Lung (tissue), 11 donors: ENCODE measurements at regions not wholly inside any gene's neighbourhood (a gene's known extent, or its start where the extent isn't known, plus 50 kb on each side); places are given as distances from the start of the nearest gene placed in this dataset.

Source experiments
- ATAC-seq: fragments of 200-7000 bp; cut with Tn5 transposase; one replicate; pipeline ENCODE4 v1.9.1; 2020; ENCODE audit warnings: moderate number of reproducible peaks; ENCODE audit not compliant: insufficient read depth, low FRiP score
- DNase-seq, 3 donors: peaks; one replicate each; pipeline ENCODE4 v3.0.0-alpha.2; 2013 to 2017
- H3K27ac ChIP-seq, 2 donors: one replicate each; pipeline ENCODE4 v1.5.1; 2013; ENCODE audit warnings: mild to moderate bottlenecking in 2 of 2, moderate library complexity in 2 of 2, control low read depth in 1 of 2, inconsistent platforms in 1 of 2, low read depth in 1 of 2, low read length in 1 of 2
- H3K27me3 ChIP-seq, 3 donors: one replicate each; pipeline ENCODE4 v1.5.1; 2013; ENCODE audit warnings: low read length in 2 of 3; ENCODE audit not compliant: control insufficient read depth in 3 of 3, insufficient read depth in 3 of 3
- H3K36me3 ChIP-seq, 4 donors: one replicate each; pipeline ENCODE4 v1.5.1; 2013; ENCODE audit warnings: low read length in 4 of 4, mild to moderate bottlenecking in 1 of 4, moderate library complexity in 1 of 4; ENCODE audit not compliant: control insufficient read depth in 4 of 4, insufficient read depth in 4 of 4
- H3K4me1 ChIP-seq, 5 donors: one replicate each; pipeline ENCODE4 v1.5.1; 2013; ENCODE audit warnings: low read length in 5 of 5, mild to moderate bottlenecking in 2 of 5, moderate library complexity in 1 of 5; ENCODE audit not compliant: control insufficient read depth in 5 of 5, insufficient read depth in 5 of 5
- H3K4me3 ChIP-seq: one replicate; pipeline ENCODE4 v1.5.1; 2013; ENCODE audit warnings: mild to moderate bottlenecking, control low read depth, moderate library complexity
- H3K9ac ChIP-seq, 2 donors: one replicate each; pipeline ENCODE4 v1.5.1; 2013; ENCODE audit warnings: low read length in 2 of 2, control low read depth in 1 of 2; ENCODE audit not compliant: insufficient read depth in 1 of 2
- H3K9me3 ChIP-seq, 4 donors: one replicate each; pipeline ENCODE4 v1.5.1; 2013; ENCODE audit warnings: low read length in 3 of 4, mild to moderate bottlenecking in 1 of 4, moderate library complexity in 1 of 4; ENCODE audit not compliant: control insufficient read depth in 4 of 4, insufficient read depth in 3 of 4
- WGBS, 2 donors: extraction: QIAGEN DNeasy Blood & Tissue Kit; methylation state at CpG; one replicate each; pipeline ENCODE4 v1.1.7; 2013; 5-methylcytosine and 5-hydroxymethylcytosine counted together
- TF ChIP-seq, protein P1 (sequence below): IDR thresholded peaks from 2 replicates; pipeline ENCODE4 v1.5.1; 2012; ENCODE audit warnings: mild to moderate bottlenecking; ENCODE audit errors: control extremely low read depth, extremely low read depth
- donor health status: control.
- donor health status: control.
- donor health status: Bipolar disorder and iron deficiency.
- donor health status: healthy.
- donor health status: DM: yes; HTN: yes; CAD: no.

- H3K27me3 ChIP-seq, result no peaks in the 10 kb centered on the region
- DNase-seq, result no peak
- H3K9me3 ChIP-seq, result no peaks in the 10 kb centered on the region
- WGBS, 2 donors, result 83 to 85% methylated on average over 4 of the region's 4 CpGs
- peak overlapping the region in 1 of 2 donors; percentile 22 for H3K27ac ChIP-seq
- no peaks in the 10 kb centered on the region for H3K4me1 ChIP-seq
- H3K9ac ChIP-seq, result no peak overlapping the region
- H3K4me3 ChIP-seq, result no peak overlapping the region
- TF ChIP-seq, protein P1, sequence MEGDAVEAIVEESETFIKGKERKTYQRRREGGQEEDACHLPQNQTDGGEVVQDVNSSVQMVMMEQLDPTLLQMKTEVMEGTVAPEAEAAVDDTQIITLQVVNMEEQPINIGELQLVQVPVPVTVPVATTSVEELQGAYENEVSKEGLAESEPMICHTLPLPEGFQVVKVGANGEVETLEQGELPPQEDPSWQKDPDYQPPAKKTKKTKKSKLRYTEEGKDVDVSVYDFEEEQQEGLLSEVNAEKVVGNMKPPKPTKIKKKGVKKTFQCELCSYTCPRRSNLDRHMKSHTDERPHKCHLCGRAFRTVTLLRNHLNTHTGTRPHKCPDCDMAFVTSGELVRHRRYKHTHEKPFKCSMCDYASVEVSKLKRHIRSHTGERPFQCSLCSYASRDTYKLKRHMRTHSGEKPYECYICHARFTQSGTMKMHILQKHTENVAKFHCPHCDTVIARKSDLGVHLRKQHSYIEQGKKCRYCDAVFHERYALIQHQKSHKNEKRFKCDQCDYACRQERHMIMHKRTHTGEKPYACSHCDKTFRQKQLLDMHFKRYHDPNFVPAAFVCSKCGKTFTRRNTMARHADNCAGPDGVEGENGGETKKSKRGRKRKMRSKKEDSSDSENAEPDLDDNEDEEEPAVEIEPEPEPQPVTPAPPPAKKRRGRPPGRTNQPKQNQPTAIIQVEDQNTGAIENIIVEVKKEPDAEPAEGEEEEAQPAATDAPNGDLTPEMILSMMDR, result no peak
- H3K36me3 ChIP-seq, result no peaks in the 10 kb centered on the region
- no peak for ATAC-seq
Observed at GRCh38 chr4:11301075-11301660, 127.5 kb downstream of the HS3ST1 start.

DNA sequence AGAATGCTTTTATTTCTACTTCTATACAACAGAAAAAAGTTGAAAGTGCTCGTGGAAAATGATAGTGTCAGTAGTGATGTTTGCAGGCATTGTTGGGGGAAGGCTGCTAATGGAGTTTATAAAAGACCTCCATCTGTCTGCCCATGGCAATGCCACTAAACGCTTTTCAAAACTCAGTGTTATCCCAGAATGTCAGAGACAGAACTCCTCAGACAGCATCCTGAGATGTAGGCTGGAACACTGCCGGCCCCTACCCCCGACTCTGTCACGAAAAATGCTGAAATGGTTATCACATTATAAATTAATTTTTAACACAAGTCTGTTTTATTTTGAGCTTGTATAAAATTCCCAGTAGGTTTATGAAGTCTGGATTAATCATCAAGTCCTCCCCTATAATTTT is 128.9 kb downstream of the HS3ST1 start:
- Histone ChIP-seq H3K36me3 (no peaks in the 10 kb centered on the region), H3K27me3 (no peaks in the 10 kb centered on the region), H3K4me3 (no peak overlapping the region), H3K9me3 (no peaks in the 10 kb centered on the region), H3K27ac (no peak overlapping the region), H3K4me1 (no peaks in the 10 kb centered on the region), H3K9ac (no peak overlapping the region)
- TF ChIP-seq, protein P1, result no peak
- DNase-seq, result no peak
- 94 to 95% methylated on average over 5 of the region's 5 CpGs for WGBS, 2 donors
- ATAC-seq, result no peak

- Histone ChIP-seq H3K9ac (no peak overlapping the region), H3K4me1 (no peaks in the 10 kb centered on the region), H3K36me3 (no peaks in the 10 kb centered on the region), H3K27ac (no peak overlapping the region), H3K9me3 (no peaks in the 10 kb centered on the region), H3K4me3 (no peak overlapping the region), H3K27me3 (no peaks in the 10 kb centered on the region)
- ATAC-seq (no peak), DNase-seq (no peak)
- 83 to 87% methylated on average over 6 of the region's 6 CpGs for WGBS, 2 donors
- TF ChIP-seq, protein P1, result no peak
Observed at GRCh38 chr4:11299016-11299415, 129.7 kb downstream of the HS3ST1 start.

GRCh38 chr4:11298451-11298850 is 130.2 kb downstream of the HS3ST1 start:
- no peaks in the 10 kb centered on the region for H3K27me3 ChIP-seq
- H3K27ac ChIP-seq, result no peak overlapping the region
- no peaks in the 10 kb centered on the region for H3K4me1 ChIP-seq
- TF ChIP-seq, protein P1, result no peak
- 70 to 71% methylated on average over 1 of the region's 1 CpG for WGBS, 2 donors
- no peak overlapping the region for H3K9ac ChIP-seq
- ATAC-seq (no peak), DNase-seq (peak in 1 of 3 donors; percentile 25)
- no peak overlapping the region for H3K4me3 ChIP-seq
- H3K36me3 ChIP-seq, result no peaks in the 10 kb centered on the region
- no peaks in the 10 kb centered on the region for H3K9me3 ChIP-seq
